GM10266 (cell line): ENCODE measurements at regions not wholly inside any gene's neighbourhood (a gene's known extent, or its start where the extent isn't known, plus 50 kb on each side); places are given as distances from the start of the nearest gene placed in this dataset.
A peak's percentile ranks its signal among the peaks of the same experiment; 100 is the strongest.

Experiments used
- DNase-seq: peaks from one replicate; pipeline ENCODE4 v3.0.0; 2012; ENCODE audit errors: extremely low spot score
- CTCF ChIP-seq: IDR thresholded peaks from 2 replicates; pipeline ENCODE4 v1.5.1; 2012; ENCODE audit warnings: mild to moderate bottlenecking, low read depth; ENCODE audit not compliant: control insufficient read depth, insufficient read depth; ENCODE audit errors: missing control alignments

GRCh38 chr12:115898670-115899069 is 378.8 kb downstream of the MED13L start:
- DNase-seq, result no peak
- peak; percentile 17 for TF ChIP-seq CTCF

- no peak for TF ChIP-seq CTCF
- no peak for DNase-seq
These were observed 379.8 kb downstream of the MED13L start for GRCh38 chr12:115897729-115898128.

- TF ChIP-seq CTCF, result peak; percentile 23
- DNase-seq, result no peak
These were observed 382.2 kb downstream of the MED13L start for GRCh38 chr12:115895247-115895646.

- no peak for TF ChIP-seq CTCF
- no peak for DNase-seq
These were observed 385.8 kb downstream of the MED13L start for GRCh38 chr12:115891556-115892164.

GRCh38 chr12:115886666-115887065 is 390.8 kb downstream of the MED13L start:
- TF ChIP-seq CTCF, result no peak
- DNase-seq, result no peak

GRCh38 chr12:115885040-115885690 is 392.3 kb downstream of the MED13L start:
- no peak for DNase-seq
- no peak for TF ChIP-seq CTCF

- TF ChIP-seq CTCF, result no peak
- DNase-seq, result no peak
These were observed 394.6 kb downstream of the MED13L start for GRCh38 chr12:115882936-115883335.
